PC-3 (cell line): ENCODE measurements at regions not wholly inside any gene's neighbourhood (a gene's known extent, or its start where the extent isn't known, plus 50 kb on each side); places are given as distances from the start of the nearest gene placed in this dataset.

Experiments
- EZH2 ChIP-seq: fragments of 300-600 bp; sonication (generic); IDR thresholded peaks from one replicate; pipeline ENCODE4 v1.6.1; 2017; ENCODE audit warnings: antibody characterized with exemption, mild to moderate bottlenecking, low read length; ENCODE audit not compliant: unreplicated experiment
- EZH2phosphoT487 ChIP-seq: fragments of 300-600 bp; sonication (generic); IDR thresholded peaks from 2 replicates; pipeline ENCODE4 v1.6.1; 2018; ENCODE audit warnings: mild to moderate bottlenecking, antibody characterized with exemption, low read length, borderline replicate concordance
- TF ChIP-seq, protein P1 (sequence below): fragments of 300-600 bp; sonication (generic); conservative IDR thresholded peaks from 2 replicates; pipeline ENCODE4 v1.5.1; 2017; ENCODE audit warnings: antibody characterized with exemption, low read depth, mild to moderate bottlenecking, low read length

DNA sequence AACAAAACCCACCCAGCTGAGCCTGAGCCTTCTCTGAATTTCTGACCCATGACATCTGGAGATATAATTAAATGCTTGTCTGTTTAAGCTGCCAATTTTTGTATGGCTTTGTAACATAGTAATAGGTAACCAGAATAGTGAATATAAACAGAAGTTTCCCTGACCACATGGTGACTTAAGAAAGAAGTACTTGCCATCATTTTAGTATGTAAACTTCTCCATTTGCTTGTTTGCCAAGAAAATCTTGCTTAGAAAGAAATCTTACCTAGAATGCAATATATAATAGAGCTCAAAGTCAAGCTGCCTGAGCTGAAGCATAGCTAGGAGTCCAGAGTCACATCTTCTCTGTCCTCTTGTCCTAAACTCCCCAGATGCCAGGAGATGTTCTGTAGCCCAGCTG is 117.0 kb downstream of the PCSK1 start:
- TF ChIP-seq, protein P1, sequence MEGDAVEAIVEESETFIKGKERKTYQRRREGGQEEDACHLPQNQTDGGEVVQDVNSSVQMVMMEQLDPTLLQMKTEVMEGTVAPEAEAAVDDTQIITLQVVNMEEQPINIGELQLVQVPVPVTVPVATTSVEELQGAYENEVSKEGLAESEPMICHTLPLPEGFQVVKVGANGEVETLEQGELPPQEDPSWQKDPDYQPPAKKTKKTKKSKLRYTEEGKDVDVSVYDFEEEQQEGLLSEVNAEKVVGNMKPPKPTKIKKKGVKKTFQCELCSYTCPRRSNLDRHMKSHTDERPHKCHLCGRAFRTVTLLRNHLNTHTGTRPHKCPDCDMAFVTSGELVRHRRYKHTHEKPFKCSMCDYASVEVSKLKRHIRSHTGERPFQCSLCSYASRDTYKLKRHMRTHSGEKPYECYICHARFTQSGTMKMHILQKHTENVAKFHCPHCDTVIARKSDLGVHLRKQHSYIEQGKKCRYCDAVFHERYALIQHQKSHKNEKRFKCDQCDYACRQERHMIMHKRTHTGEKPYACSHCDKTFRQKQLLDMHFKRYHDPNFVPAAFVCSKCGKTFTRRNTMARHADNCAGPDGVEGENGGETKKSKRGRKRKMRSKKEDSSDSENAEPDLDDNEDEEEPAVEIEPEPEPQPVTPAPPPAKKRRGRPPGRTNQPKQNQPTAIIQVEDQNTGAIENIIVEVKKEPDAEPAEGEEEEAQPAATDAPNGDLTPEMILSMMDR: no peak
- TF ChIP-seq EZH2phosphoT487 (no peak), EZH2 (no peak)
